ENCODE measurements at regions not wholly inside any gene's neighbourhood (a gene's known extent, or its start where the extent isn't known, plus 50 kb on each side); places are given as distances from the start of the nearest gene placed in this dataset.

DNA sequence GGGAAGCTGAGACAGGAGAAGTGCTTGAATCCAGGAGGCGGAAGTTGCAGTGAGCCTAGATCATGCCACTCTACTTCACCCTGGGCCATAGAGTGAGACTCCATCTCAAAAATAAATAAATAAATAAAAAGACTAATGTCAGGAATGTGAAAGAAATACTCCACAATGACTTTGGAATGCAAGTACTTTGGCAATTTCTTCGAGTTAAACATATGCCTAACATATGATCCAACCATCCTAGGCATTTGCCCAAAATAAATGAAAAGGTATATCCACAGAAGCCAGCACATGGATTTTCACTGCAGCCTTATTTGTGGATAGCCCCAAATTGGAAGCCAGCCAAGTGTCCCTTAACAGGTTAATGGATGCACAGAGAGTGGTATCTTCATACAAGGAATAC lies 357.9 kb upstream of the TMEM132C start:
- DNase-seq = no peak

DNA sequence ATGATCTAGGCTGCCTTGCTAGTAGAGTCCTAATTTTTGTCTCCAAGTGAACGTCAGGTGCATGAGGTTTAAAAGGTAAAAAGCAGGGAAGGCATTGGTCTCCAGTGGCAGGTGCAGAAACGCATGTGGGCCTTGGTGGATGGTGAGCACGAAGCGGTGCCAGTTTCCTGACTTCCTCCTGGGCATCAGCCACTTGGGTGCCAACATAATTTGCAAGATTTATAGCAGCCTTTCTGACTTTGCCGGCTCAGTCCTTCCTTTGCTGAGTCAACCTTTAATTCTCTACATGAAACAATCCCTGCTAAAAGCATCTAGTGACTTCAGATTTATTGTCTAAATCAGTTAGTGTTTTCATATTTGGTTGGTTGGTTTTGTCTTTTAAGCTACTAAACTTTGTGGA lies 355.7 kb upstream of the TMEM132C start:
- DNase-seq = no peak

DNA sequence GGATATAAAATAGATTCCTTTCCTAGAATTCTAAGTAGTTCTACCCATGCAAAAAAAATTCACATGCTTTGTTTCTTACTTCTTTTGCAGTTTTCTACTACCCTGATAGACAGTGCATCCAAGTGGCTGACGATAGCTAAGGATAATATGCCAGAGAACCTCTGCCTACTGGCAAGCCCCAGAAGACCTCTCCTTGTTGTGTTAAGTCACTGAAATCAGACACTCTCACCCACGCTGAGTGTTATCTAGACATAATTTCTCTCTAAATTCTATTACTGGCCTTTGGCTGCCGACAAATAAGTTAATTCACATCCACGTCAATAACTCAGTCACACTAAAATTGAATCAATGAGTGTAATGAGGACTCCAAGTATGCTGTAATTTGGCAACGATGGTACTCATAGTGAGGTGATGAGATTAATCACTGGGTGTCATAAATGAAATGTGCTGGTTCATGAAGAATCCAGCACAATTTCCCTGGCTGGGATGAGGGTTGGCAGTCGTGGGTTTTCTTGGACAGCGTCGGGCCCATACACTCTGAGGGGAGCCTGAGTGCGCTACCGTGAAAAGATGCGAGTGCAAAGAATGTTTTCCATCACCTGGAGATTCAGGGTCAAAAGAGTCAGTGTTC lies 354.8 kb upstream of the TMEM132C start:
- DNase-seq = no peak

DNA sequence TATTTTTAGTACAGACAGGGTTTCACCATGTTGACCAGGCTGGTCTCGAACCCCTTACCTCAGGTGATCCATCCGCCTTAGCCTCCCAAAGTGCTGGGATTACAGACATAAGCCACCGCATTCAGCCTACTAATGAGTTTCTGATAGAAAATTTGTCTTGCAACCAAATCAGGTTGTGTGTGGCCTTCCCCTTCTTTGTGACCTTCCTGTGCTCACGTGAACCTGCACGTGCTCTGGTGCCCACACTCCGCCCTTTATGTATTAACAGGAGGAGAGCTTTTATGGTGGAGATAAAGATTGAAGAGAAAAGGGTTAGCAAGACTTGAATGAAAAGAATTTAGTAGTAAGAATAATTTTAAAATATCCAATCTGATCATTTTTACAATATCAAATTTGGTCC lies 343.5 kb upstream of the TMEM132C start:
- DNase-seq = no peak

DNA sequence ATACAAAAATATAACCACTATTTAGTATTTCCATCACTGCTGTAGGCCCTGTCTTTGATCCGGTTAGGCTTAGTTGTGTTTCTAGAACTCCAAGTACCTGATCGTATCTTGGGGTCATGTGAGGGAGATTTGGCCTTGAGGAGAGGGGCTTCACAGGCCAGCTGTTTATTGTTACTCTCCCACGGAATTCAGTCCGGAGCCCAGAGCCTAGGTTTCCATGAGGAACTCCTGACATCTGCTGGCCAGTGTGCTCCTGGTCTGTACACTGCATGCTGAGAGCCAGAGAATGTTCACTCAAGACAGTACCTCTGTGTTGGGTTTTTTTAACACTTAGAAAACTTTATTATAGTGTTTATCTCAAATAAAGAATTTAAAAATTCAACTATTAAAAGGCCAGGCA lies 341.0 kb upstream of the TMEM132C start:
- no peak for DNase-seq

DNA sequence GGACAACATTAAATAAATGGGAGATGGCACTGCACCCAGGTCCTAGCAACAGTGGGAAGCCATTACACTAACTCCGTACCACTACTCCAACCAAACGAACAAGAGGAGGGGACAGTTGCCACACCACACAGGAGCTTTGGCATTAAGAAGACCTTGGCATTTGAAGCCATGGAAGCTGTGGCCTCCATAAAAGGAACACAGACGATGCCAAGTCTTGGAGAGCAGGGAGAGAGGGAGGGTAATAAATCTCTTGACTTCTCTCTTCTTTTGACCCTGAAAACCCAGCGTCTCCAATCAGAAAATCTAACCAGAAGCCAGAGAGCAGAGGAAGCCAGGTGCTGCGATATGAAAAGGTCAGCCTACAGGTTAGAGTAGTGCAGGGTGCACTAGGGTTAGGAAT lies 338.8 kb upstream of the TMEM132C start:
- DNase-seq = no peak

DNA sequence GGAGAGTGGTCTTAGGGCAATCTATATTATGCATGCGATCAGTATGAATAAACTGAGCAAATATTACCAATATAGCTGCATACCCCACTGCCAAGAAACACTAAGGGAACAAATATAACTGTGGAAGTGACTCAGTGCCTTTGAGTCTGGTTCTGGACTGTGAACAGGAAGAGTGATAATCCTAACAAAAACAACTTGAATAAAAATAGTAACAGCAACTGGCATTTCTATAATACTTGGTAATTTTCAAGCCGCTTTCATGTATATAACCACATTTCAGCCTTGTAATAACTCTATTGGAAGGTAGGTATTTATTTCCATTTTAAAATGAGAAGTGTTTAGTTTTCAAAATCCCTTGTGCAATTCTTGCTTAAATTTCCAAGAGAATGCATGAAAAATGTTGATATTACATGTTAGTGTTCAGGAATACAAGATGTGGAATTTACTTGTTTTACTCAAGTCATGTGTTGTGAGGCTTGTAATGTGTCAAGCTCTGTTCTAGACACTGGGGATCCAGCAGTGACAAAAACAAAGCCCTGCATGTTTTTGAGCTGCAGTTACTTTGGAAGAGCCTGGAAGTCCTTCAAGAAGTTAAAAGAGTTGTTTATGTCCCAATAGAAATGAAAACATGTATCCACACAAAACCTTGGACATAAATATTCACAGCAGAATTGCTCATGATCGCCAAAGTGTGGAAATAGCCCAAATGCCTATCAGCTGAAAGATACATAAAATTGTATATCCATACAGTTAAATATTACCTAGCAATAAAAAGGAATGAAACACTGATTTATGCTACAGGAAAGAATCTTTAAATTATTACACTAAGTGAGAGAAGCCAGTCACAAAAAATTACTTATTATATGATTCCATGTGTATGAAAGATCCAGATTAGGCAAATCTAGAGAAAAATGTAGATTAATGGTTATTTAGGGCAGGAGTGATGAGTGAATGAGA lies 338.1 kb upstream of the TMEM132C start:
- no peak for DNase-seq

DNA sequence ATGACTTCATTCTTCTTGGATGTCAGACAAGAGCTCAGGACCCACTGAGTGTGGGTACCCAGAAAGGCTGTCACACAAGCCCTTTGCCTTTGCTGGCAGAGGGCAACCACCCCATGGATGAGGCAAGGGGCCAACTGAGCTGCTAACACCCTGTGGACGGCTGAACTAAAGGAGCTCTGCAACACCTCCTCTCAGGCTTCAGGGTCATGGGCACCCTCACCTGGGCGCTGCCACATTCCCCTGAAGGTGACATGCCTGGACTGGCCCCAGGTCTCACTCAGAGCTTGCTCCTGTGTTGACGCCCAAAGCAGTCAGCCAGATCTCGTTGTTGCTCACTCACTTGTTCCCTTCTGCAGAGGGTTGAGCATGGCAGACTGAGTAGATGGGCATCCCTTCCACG lies 336.8 kb upstream of the TMEM132C start:
- DNase-seq = no peak

DNA sequence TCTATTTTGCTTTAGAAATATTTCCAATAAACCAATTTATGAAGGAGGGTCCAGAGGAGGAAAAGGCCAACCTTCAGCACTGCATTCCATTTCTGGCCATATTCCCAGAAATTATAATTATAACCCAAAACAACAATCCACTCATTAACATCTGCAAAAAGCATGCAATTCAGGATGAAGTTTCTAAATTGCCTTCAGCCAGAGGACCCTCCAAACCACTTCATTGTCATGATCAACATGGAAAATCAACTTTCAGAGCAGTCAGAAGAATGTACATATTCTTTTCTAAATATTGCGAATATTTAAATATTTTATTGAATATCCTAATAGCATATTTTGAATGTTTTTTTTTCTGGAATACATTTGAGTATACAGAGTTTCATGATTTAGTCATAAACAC lies 332.6 kb upstream of the TMEM132C start:
- no peak for DNase-seq

DNA sequence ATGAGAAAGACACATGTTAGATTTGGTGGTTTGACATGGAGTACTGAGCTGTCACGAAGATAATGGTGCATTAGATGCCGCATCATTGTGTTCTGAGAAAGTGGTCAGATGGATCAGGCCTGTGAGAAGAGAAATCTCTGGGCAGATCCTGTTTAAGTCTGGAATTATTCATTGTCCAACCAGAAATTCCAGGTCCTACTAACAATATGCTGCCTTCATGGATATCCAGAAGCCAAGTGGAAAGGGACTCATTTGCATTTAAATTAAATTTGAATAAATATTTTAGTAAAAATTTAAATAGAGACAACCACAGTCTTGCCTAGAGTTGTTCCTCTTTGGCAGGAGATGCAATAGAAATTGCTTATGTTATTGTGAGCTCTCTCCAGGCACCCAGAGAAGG lies 330.5 kb upstream of the TMEM132C start:
- no peak for DNase-seq

DNA sequence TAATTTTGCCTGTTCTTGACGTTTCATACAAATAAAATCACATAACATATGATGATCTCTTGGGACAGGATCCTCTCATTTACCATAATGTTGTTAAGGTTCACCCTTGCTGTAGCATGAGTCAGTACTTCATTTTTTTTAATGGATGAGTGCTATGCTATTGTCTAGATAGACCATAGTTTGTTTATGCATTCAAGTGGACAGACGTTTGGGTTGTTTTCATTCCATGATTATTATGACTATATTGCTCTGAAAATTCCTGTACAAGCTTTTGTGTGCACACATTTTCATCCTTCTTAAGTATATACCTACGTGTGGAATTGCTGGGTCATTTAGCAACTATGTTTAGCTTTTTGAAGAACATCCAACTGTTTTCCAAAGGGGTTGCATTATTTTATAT lies 325.6 kb upstream of the TMEM132C start:
- no peak for DNase-seq

DNA sequence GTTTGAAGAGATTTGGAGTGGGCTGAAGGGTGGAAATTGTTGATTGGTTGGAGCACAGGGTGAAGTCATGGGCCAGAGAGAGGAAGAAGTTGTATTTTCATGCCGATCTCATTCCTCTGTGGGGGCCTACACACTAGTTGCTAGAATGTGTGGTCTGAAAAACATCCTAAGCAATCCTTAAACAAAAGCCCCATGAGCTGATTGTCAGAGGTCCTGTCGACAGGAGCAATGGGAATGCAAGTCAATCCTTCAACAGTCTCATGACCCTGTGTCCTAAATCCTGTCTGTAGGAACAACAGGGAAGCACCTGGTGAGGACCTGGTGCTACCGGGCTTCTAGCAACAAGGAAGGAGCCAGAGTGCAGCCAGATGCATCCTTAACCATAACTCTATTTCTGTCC lies 324.0 kb upstream of the TMEM132C start:
- DNase-seq = no peak

DNA sequence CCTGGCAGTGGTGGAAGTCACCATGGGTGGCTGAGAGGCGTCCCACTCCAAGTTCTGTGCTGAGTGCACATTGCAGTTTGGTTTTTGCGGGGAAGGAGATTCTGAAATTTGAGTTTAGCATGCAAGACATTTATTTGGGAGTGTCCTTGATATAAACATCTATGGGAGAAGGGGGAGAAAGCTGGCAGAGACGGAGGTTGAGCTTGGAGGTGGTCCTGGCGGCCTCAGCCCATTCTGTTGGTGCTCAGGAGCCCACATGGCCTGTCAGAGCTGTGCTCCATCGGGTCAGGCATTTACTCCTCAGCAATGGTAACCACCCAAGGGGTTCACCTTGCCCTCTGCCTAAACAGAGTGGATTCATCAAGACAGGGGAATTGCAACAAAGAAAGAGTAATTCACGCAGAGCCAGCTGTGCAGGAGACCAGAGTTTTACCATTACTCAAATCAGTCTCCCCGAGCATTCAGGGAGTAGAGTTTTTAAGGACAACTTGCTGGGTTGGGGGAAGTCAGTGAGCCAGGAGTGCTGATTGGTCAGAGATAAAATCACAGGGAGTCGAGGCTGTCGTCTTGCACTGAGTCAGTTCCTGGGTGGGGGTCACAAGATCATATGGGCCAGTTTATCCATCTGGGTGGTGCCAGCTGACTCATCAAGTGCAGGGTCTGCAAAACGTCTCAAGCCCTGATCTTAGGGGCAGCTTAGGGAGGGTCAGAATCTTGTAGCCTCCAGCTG lies 323.3 kb upstream of the TMEM132C start:
- no peak for DNase-seq

DNA sequence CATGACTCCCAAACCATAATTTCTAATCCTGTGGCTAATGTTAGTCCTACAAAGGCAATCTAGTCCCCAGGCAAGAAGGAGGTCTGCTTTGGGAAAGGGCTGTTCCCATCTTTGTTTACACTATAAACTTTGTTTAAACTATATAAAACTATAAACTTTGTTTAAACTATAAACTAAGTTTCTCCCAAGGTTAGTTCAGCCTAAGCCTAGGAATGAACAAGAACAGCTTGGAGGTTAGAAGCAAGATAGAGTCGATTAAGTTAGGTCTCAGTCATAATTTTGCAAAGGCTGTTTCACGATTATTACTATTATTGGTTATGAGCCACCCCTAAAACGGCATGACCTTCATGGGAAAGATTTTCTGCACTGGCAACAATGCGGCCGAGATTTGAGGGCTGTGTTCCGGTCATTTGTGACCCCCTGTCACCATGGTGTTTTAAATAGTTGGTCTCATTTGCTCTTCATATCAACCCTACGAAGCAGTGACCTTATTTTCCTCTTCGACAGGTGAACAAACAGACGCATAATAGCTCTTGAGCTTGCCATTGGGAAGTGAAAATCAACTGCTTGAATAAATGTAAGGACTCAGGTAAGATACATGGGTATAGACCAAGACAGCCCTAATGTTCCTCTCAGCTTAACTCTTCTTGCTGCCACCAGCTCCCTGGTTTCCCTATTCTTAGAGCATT lies 322.6 kb upstream of the TMEM132C start:
- no peak for DNase-seq

DNA sequence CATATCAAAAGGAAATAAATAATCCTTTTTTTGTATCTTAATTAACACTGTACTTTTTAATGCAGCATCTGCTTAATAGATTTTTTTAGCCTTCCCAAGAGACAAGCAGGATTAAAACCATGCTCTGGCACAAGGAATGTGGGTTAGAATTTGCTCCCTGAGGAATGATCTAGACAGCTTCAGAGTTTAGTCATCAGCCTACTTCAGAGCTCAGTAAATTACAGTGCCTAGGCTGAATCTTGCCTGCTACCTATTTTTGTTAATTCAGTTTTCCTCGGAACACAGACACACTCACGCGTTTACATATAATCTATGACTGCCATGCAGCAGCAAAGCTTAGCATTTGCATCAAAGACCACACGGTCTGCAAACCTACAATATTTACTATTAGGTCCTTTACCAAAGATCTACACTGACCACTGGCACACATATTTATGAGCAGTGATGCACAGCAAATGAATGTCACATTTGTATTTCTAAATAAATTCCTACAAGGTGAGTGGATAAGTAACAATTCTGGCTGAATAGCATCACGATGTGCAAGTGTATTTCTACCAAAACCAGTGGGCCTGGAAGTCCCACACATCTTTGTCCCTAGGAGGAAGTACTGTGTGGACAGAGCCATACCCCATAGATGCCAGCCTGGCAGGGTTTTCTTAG lies 309.8 kb upstream of the TMEM132C start:
- no peak for DNase-seq

DNA sequence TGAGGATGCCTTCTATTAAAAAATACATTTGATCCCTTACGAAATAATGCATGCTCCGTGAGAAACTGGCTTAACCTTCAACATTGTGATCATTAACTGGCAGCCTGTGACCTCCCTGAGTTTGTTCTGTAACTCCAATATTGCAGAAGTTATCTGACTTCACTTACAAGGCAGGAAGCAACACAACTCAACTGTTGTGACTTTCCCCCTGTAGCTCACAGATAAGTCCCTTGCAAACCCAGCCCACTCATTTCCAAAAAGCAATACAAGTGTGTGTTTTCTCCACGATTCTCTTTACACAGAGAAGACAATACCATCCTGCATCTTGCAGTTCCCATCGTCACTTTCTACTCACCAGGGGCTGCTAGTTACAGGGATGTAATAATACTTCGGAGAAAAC lies 304.7 kb upstream of the TMEM132C start:
- no peak for DNase-seq

DNA sequence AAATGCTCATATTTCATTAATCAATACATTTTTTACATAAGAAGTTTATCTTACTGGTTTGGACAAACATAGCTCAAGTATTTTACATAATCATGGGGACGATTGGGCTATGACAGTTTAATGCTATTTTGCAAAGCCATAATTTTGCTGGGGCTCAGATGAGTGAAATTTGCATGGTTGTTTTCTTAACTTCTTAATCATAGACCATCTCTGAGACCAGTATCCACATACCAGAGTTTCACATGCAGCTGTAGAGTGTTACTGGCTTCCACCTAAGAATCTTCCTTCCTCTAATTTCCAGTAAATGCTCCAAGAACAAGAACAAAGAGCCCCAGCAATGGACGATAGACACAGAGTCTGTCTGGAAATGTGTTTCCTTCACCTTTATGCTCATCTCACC lies 303.0 kb upstream of the TMEM132C start:
- DNase-seq = no peak

DNA sequence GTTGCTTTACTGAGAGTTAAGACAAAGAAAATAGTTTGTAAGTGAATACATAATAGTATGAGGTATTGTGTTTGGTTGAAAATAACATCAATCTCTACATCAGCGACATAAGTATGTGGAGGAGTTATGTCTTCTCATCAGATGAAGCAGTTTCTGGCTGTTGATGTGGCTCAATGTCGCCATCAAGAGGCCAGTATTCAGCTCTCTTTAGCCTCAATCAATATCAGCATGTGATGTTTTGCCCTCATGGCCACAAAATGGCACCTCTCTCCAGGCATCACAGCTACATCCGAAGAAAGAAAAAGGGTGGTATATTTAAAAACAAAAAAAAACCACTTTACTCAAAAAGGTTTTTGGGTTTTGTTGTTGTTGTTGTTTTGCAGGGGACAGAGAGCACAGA lies 302.3 kb upstream of the TMEM132C start:
- no peak for DNase-seq

DNA sequence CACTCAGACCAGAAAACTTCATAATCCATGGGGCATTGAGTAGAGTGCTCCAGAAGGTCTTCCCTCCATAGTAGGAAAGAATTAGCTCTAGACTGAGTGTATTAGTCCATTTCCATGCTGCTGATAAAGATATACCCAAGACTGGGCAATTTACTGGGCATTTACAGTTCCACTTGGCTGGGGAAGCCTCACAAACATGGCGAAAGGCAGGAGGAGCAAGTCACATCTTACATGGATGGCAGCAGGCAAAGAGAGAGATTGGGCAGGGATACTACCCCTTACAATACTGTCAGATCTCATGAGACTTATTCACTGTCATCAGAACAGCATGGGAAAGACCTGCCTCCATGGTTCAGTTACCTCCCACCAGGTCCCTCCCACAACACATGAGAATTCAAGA lies 300.6 kb upstream of the TMEM132C start:
- DNase-seq = no peak

DNA sequence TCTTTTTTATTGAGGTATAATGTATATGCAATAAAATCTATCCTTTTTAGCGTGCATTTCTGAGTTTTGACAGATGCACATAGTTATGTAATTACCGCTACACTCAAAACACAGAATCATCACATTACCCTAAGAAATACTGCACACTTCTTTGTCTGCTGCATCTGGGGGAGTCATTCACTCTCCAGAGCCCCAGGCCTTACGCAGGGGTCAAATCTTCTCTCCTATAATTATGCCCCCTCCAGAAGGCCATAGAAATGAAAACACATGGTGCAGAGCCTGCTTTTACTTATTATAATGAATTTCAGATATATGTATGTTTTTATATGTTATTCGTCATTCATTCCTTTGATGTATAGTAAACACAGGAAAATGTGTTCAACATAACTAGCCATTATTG lies 296.5 kb upstream of the TMEM132C start:
- no peak for DNase-seq

DNA sequence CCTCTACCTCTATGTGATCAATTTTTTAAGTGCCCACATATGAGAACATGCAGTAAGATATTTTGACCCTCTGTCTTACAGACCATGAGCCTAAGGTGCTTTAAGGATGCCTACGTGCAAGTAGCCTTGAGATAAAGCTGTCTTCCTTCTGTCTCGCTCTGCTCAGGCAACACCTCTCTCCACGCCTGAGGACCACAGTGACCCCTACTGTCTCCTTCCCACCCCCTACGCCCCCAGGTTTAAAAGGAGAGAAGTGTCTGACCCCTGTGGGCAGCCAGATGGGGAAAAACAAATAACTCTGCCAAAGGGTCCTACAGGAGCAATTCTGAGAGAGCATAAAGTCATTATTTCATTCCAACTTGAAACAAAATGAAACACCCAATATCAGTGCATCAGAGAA lies 286.4 kb upstream of the TMEM132C start:
- no peak for DNase-seq

DNA sequence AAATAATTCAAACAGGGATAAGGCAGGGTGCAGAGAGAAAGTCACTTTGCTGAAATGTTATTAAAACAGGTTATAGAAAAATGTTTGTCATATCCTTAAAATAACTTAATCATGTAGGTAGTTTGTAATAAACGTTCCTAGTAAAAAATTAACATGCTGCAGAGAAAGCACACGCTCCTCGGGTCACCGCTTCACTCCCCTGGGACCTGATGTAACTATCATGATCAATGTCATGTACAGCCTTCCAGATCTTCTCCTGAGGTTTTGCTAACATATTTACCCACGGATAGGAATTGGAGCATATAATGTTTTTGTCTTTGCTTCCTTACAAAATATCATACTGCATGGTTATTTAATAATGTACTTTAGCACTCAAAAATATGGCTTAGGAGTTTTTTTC lies 285.1 kb upstream of the TMEM132C start:
- no peak for DNase-seq

Measured in GOT3 (cell line).